H1 (cell line): ENCODE measurements at regions not wholly inside any gene's neighbourhood (a gene's known extent, or its start where the extent isn't known, plus 50 kb on each side); places are given as distances from the start of the nearest gene placed in this dataset.

Source experiments
- CTCF ChIA-PET: fragments of 300-600 bp; sonication (Branson Sonifier 250); formaldehyde crosslinking; loops from one replicate; lab custom pipeline; 2021; ENCODE audit not compliant: partially characterized antibody; lab: Charles Lee
- POLR2A ChIA-PET: fragments of 300-600 bp; sonication (Branson Sonifier 250); formaldehyde crosslinking; loops from one replicate; lab custom pipeline; 2021; ENCODE audit warnings: inconsistent platforms; ENCODE audit not compliant: partially characterized antibody; lab: Charles Lee
- DNase-seq, 2 experiments: peaks; one replicate each; pipeline versions ENCODE4 v3.0.0 to v3.0.0-alpha.2; 2010 to 2022; ENCODE audit warnings: low spot score in 2 of 2, low read depth in 1 of 2, mixed read lengths in 1 of 2
- FAIRE-seq: peaks from 2 replicates; lab custom pipeline; 2011; peaks lifted over from hg19 to GRCh38; lab: Jason Lieb, UNC
- H2AFZ ChIP-seq: 2 replicates; pipeline ENCODE4 v1.8.1; 2012; ENCODE audit warnings: low read length, inconsistent platforms
- H2AK5ac ChIP-seq: 2 replicates; pipeline ENCODE4 v1.6.1; 2013; ENCODE audit warnings: low read depth, low read length
- H2BK120ac ChIP-seq: replicated peaks from 2 replicates; pipeline ENCODE3; 2013; ENCODE audit warnings: low read depth, low read length, inconsistent platforms
- H2BK12ac ChIP-seq: 2 replicates; pipeline ENCODE4 v1.6.1; 2013; ENCODE audit warnings: low read depth, low read length
- H2BK15ac ChIP-seq: 2 replicates; pipeline ENCODE4 v1.6.1; 2013; ENCODE audit warnings: low read length
- H2BK20ac ChIP-seq: 2 replicates; pipeline ENCODE4 v1.6.1; 2013; ENCODE audit warnings: low read length
- H2BK5ac ChIP-seq: 2 replicates; pipeline ENCODE4 v1.6.1; 2013; ENCODE audit warnings: low read depth, low read length
- H3K14ac ChIP-seq: 2 replicates; pipeline ENCODE4 v1.6.1; 2013; ENCODE audit warnings: inconsistent platforms; ENCODE audit not compliant: insufficient read length
- H3K18ac ChIP-seq: 2 replicates; pipeline ENCODE4 v1.6.1; 2013; ENCODE audit warnings: low read length; ENCODE audit errors: extremely low read depth
- H3K23ac ChIP-seq: 2 replicates; pipeline ENCODE4 v1.6.1; 2013; ENCODE audit warnings: inconsistent platforms; ENCODE audit not compliant: insufficient read length
- H3K23me2 ChIP-seq: 2 replicates; pipeline ENCODE4 v1.6.1; 2013; ENCODE audit warnings: low read depth, low read length
- H3K27ac ChIP-seq: 2 replicates; pipeline ENCODE4 v1.6.1; 2011; ENCODE audit warnings: low read depth, low read length, inconsistent platforms
- H3K27me3 ChIP-seq, 4 experiments: replicated peaks in 1 of 4; 1 replicate in 1 of 4; 2 replicates in 3 of 4; pipeline versions ENCODE4 v1.6.1 to v1.8.1; 2011 to 2013; ENCODE audit warnings: low read length in 3 of 4, mild to moderate bottlenecking in 3 of 4, inconsistent platforms in 2 of 4, mixed read lengths in 2 of 4, moderate library complexity in 1 of 4; ENCODE audit not compliant: control insufficient read depth in 3 of 4, insufficient read depth in 3 of 4; ENCODE audit errors: extremely low read depth in 1 of 4
- H3K36me3 ChIP-seq, 4 experiments: 2 replicates each; pipeline versions ENCODE4 v1.6.1 to v1.8.1; 2011 to 2013; ENCODE audit warnings: mild to moderate bottlenecking in 4 of 4, low read length in 3 of 4, moderate library complexity in 2 of 4, control low read depth in 1 of 4, inconsistent platforms in 1 of 4; ENCODE audit not compliant: insufficient read depth in 4 of 4, control insufficient read depth in 2 of 4
- H3K4ac ChIP-seq: replicated peaks from 2 replicates; pipeline ENCODE3; 2013; ENCODE audit warnings: low read length, low read depth, mixed read lengths, inconsistent platforms; ENCODE audit not compliant: insufficient read length
- H3K4me1 ChIP-seq, 4 experiments: replicated peaks in 1 of 4; 1 replicate in 1 of 4; 2 replicates in 3 of 4; pipeline versions ENCODE4 v1.6.1 to v1.8.1; 2011 to 2013; ENCODE audit warnings: low read length in 3 of 4, inconsistent platforms in 2 of 4, mixed read lengths in 1 of 4; ENCODE audit not compliant: insufficient read depth in 4 of 4, control insufficient read depth in 3 of 4
- H3K4me2 ChIP-seq, 2 experiments: 2 replicates each; pipeline versions ENCODE4 v1.6.1 to v1.8.1; 2011 to 2013; ENCODE audit warnings: low read depth in 2 of 2, low read length in 2 of 2, control low read depth in 1 of 2, inconsistent platforms in 1 of 2, mild to moderate bottlenecking in 1 of 2; ENCODE audit not compliant: insufficient read depth in 1 of 2
- H3K4me3 ChIP-seq, 4 experiments: fragments of 200-600, 300-600 bp in 1 of 4; sonication (generic), shearing (Covaris generic), sonication (Bioruptor Twin) in 1 of 4; 2 replicates each; pipeline versions ENCODE4 v1.5.1 to v1.8.1; 2011 to 2016; ENCODE audit warnings: low read length in 4 of 4, low read depth in 3 of 4, control low read depth in 2 of 4, inconsistent platforms in 2 of 4, mild to moderate bottlenecking in 2 of 4, mixed read lengths in 1 of 4, moderate library complexity in 1 of 4; ENCODE audit not compliant: insufficient read depth in 2 of 4; ENCODE audit errors: extremely low read depth in 1 of 4
- H3K56ac ChIP-seq: replicated peaks from 2 replicates; pipeline ENCODE3; 2013; ENCODE audit warnings: low read depth, mild to moderate bottlenecking, mixed read lengths, low read length, inconsistent platforms; ENCODE audit not compliant: insufficient read length
- H3K79me1 ChIP-seq: 2 replicates; pipeline ENCODE4 v1.6.1; 2013; ENCODE audit warnings: low read depth, low read length, control low read depth
- H3K79me2 ChIP-seq, 2 experiments: 2 replicates each; pipeline versions ENCODE4 v1.6.1 to v1.8.1; 2012 to 2013; ENCODE audit warnings: low read length in 2 of 2, mild to moderate bottlenecking in 2 of 2, inconsistent platforms in 1 of 2; ENCODE audit not compliant: insufficient read depth in 2 of 2, control insufficient read depth in 1 of 2
- H3K9ac ChIP-seq, 4 experiments: replicated peaks in 1 of 4; 1 replicate in 1 of 4; 2 replicates in 3 of 4; pipeline versions ENCODE4 v1.6.1 to v1.8.1; 2011 to 2013; ENCODE audit warnings: low read depth in 3 of 4, low read length in 3 of 4, control low read depth in 2 of 4, mild to moderate bottlenecking in 2 of 4, moderate library complexity in 2 of 4, inconsistent platforms in 1 of 4; ENCODE audit errors: extremely low read depth in 1 of 4
- H3K9me3 ChIP-seq, 2 experiments: 2 replicates each; pipeline versions ENCODE4 v1.6.1 to v1.8.1; 2012 to 2013; ENCODE audit warnings: mild to moderate bottlenecking in 2 of 2, moderate library complexity in 2 of 2, control low read depth in 1 of 2, inconsistent platforms in 1 of 2, low read depth in 1 of 2, low read length in 1 of 2, mixed read lengths in 1 of 2; ENCODE audit not compliant: insufficient read depth in 2 of 2
- H4K20me1 ChIP-seq, 2 experiments: replicated peaks in 1 of 2; 2 replicates each; pipeline versions ENCODE3 to v1.8.1; 2011 to 2013; ENCODE audit warnings: inconsistent platforms in 2 of 2, low read length in 2 of 2, mild to moderate bottlenecking in 1 of 2; ENCODE audit not compliant: insufficient read depth in 2 of 2, control insufficient read depth in 1 of 2
- H4K5ac ChIP-seq: 2 replicates; pipeline ENCODE4 v1.6.1; 2013; ENCODE audit warnings: low read length, low read depth, mixed read lengths, inconsistent platforms; ENCODE audit not compliant: insufficient read length
- H4K8ac ChIP-seq: 2 replicates; pipeline ENCODE4 v1.8.0; 2013; ENCODE audit warnings: mild to moderate bottlenecking, moderate library complexity, low read length, inconsistent platforms; ENCODE audit not compliant: insufficient read depth; ENCODE audit errors: extremely low read depth
- H4K91ac ChIP-seq: replicated peaks from 2 replicates; pipeline ENCODE3; 2013; ENCODE audit warnings: low read length, mixed read lengths, inconsistent platforms; ENCODE audit not compliant: insufficient read length
- EP300 ChIP-seq, 2 experiments: IDR thresholded peaks; 1 replicate in 1 of 2; 2 replicates in 1 of 2; pipeline ENCODE4 v1.6.1; 2011 to 2012; ENCODE audit warnings: low read depth in 2 of 2, low read length in 2 of 2, mild to moderate bottlenecking in 2 of 2, borderline replicate concordance in 1 of 2, inconsistent platforms in 1 of 2, moderate library complexity in 1 of 2
- RNF2 ChIP-seq: fragments of 200-900, 300-1000 bp; sonication (generic); IDR thresholded peaks from 2 replicates; pipeline ENCODE4 v1.7.1; 2016; ENCODE audit warnings: borderline replicate concordance, low read depth, mild to moderate bottlenecking, antibody characterized with exemption, low read length; ENCODE audit not compliant: poor library complexity, severe bottlenecking; ENCODE audit errors: missing control alignments
- SIRT6 ChIP-seq: IDR thresholded peaks from one replicate; pipeline ENCODE4 v1.7.1; 2012; ENCODE audit warnings: low read length, inconsistent platforms
- WGBS, 2 experiments: shearing (Covaris generic) in 1 of 2; methylation state at CpG; one replicate each; pipeline versions ENCODE4 v1.1.6 to v1.1.7; 2013 to 2015; ENCODE audit warnings: low lambda C conversion rate in 2 of 2, mixed read lengths in 2 of 2, inconsistent platforms in 1 of 2, low coverage in 1 of 2, missing lambda C conversion rate in 1 of 2; ENCODE audit not compliant: insufficient replicate concordance in 2 of 2, insufficient coverage in 1 of 2, insufficient read length in 1 of 2; ENCODE audit errors: extremely low coverage in 1 of 2, missing lambda C conversion rate in 1 of 2; 5-methylcytosine and 5-hydroxymethylcytosine counted together

GRCh38 chr2:123659120-123659519, 366.0 kb upstream of the CNTNAP5 start:
- Histone ChIP-seq H3K56ac (no peak overlapping the region), H4K20me1 (no peaks in the 10 kb centered on the region), H2BK15ac (no peak overlapping the region), H4K8ac (no peak overlapping the region), H4K91ac (no peak overlapping the region), H3K36me3 (no peaks in the 10 kb centered on the region), H3K9me3 (peaks cover 6 to 7% of the 10 kb centered on the region in 2 experiments; a peak in 3 of 4 replicates)
- no peak for DNase-seq
- TF ChIP-seq SIRT6, result no peak
- TF ChIP-seq RNF2, result no peak
- TF ChIP-seq EP300 (IDR thresholded peaks at IDR 0.05; ENCODE audit: borderline replicate concordance in 1 of 2, low read depth in 2 of 2, low read length in 2 of 2), result peak in 1 of 2 experiments; percentile 34; a peak in 1 of 3 replicates
- TF ChIP-seq, all 59 proteins: peak for 1
- Histone ChIP-seq H3K79me1 (no peaks in the 10 kb centered on the region), H2BK120ac (no peak overlapping the region), H3K27me3 (no peaks in the 10 kb centered on the region), H2AK5ac (no peak overlapping the region), H3K18ac (no peak overlapping the region), H3K23ac (no peak overlapping the region), H2BK12ac (no peak overlapping the region), H3K4me1 (peaks cover 0 to 5% (median under 1%) of the 10 kb centered on the region in 4 experiments; a peak in 1 of 7 replicates), H4K5ac (no peak overlapping the region), H3K4me2 (no peak overlapping the region), H2BK5ac (no peak overlapping the region), H3K79me2 (no peaks in the 10 kb centered on the region), H3K14ac (no peak overlapping the region), H2AFZ (no peak overlapping the region), H2BK20ac (no peak overlapping the region), H3K9ac (no peak overlapping the region), H3K27ac (no peak overlapping the region), H3K4me3 (no peak overlapping the region), H3K23me2 (no peaks in the 10 kb centered on the region; the same call in 1 of the 2 replicates), H3K4ac (no peak overlapping the region)
- ChIA-PET POLR2A (no interaction called here), CTCF (no interaction called here)
- no peak for FAIRE-seq
- 100% methylated on average over 1 of the region's 1 CpG; no CpG with 5 or more reads in 1 of the 2 experiments for WGBS, 2 experiments
